ENCODE measurements at regions not wholly inside any gene's neighbourhood (a gene's known extent, or its start where the extent isn't known, plus 50 kb on each side); places are given as distances from the start of the nearest gene placed in this dataset.
"Not testable (repeated sequence)": the region's sequence is repeated elsewhere in the genome, so short reads cannot be mapped to it uniquely, and the experiment has no call there.

GRCh38 chr5:34096033-34096432 is 53.0 kb upstream of the C1QTNF3 start:
- H3K4me3 ChIP-seq (ENCODE audit: low read depth, low read length) = not testable (repeated sequence)

GRCh38 chr5:34099891-34100290 is 56.9 kb upstream of the C1QTNF3 start:
- H3K4me3 ChIP-seq (ENCODE audit: low read depth, low read length) = not testable (repeated sequence)

- H3K4me3 ChIP-seq (ENCODE audit: low read depth, low read length) = not testable (repeated sequence)
Measured at GRCh38 chr5:34101567-34101966, 58.6 kb upstream of the C1QTNF3 start.

GRCh38 chr5:34108897-34109296 is 65.9 kb upstream of the C1QTNF3 start:
- H3K4me3 ChIP-seq (ENCODE audit: low read depth, low read length) = not testable (repeated sequence)

DNA sequence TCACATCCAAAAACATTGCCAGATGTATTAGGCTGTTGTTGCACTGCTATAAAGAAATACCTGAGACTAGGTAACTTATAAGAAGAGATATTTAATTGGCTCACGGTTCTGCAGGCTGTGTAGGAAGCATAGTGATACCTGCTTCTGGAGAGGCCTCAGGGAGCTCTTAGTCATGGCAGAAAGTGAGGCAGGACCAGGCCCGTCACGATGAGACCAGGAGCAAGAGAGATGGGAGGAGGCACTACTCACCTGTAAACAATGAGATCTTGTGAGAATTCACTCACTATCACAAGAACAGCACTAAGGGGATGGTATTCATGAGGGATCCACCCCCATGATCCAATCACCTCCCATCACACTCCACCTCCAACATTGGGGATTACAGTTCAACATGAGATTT is 81.3 kb upstream of the C1QTNF3 start:
- not testable (repeated sequence) for H3K4me3 ChIP-seq (ENCODE audit: low read depth, low read length)

GRCh38 chr5:34125354-34125753 is 82.3 kb upstream of the C1QTNF3 start:
- not testable (repeated sequence) for H3K4me3 ChIP-seq (ENCODE audit: low read depth, low read length)

DNA sequence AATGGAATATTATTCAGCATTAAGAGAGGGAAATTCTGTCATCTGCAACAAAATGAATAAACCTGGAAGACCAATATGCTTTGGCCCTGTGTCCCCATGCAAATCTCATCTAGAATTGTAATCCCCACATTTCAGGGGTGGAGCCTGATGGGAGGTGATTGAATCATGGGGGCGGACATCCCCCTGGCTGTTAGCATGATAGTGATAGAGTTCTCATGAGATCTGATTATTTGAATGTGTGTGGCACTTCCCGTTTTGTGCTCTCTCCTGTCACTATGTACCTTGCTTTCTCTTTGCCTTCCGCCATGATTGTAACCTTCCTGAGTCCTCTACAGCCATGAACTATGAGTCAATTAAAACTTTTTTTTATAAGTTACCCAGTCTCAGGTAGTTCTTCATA is 83.7 kb upstream of the C1QTNF3 start:
- H3K4me3 ChIP-seq (ENCODE audit: low read depth, low read length) = not testable (repeated sequence)

DNA sequence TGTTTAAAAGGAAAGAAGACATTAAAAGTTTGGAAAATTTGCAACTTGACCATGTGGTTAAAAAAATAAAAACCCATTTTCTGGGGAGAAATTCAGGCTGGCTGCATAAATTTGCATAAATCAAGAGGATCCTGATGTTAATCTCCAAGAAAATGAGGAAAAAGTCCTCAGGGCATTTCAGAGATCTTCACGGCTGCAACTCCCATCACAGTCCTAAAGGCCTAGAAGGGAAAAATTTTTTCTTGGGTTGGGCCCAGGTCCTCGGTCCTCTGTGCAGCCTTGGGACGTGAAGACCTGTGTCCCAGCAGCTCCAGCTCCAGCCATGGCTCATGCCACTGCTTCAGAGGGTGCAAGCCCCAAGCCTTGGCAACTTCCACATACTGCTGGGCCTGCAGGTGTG is 84.8 kb upstream of the C1QTNF3 start:
- H3K4me3 ChIP-seq (ENCODE audit: low read depth, low read length) = not testable (repeated sequence)

- not testable (repeated sequence) for H3K4me3 ChIP-seq (ENCODE audit: low read depth, low read length)
Measured at GRCh38 chr5:34128890-34129289, 85.9 kb upstream of the C1QTNF3 start.

GRCh38 chr5:34154988-34155387 is 112.0 kb upstream of the C1QTNF3 start:
- H3K4me3 ChIP-seq (ENCODE audit: low read depth, low read length) = not testable (repeated sequence)

DNA sequence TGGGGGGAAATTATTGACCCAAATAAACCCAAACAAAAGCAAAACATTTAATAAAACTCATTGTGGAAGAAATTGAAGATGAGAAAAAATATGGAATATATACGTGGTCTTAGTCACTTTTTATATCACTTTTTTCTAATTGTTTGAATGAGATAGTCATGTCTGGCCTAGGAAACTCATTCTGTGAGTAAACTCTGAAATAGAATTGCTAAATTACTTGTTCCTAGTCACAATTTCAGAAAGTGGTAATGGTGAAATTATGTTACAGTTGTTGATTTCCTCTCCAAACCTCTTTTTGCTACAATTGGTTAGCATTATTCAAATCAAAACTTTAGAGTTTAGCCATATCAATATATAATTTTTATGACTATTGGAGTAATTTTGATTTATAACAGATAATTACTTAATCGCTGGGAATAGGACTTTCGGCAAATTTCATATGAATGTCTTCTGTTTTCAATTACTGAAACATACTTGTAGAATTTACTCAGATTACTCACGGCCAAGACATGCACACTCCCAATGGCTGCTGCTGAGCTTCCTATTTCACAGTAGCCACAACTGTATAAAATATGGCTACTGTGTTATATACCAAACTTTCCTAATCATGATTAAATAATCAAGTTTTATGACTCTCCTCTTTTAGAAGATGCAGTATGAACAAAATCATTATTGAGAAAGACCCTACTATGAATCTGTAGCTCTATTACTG is 113.8 kb upstream of the C1QTNF3 start:
- not testable (repeated sequence) for H3K4me3 ChIP-seq (ENCODE audit: low read depth, low read length)

- H3K4me3 ChIP-seq (ENCODE audit: low read depth, low read length) = not testable (repeated sequence)
Measured at GRCh38 chr5:34160904-34161303, 117.9 kb upstream of the C1QTNF3 start.

GRCh38 chr5:34171398-34171797 is 128.4 kb upstream of the C1QTNF3 start:
- not testable (repeated sequence) for H3K4me3 ChIP-seq (ENCODE audit: low read depth, low read length)

- not testable (repeated sequence) for H3K4me3 ChIP-seq (ENCODE audit: low read depth, low read length)
Measured at GRCh38 chr5:34179453-34180190, 136.6 kb upstream of the C1QTNF3 start.

- H3K4me3 ChIP-seq (ENCODE audit: low read depth, low read length) = not testable (repeated sequence)
Measured at GRCh38 chr5:34180225-34180624, 137.2 kb upstream of the C1QTNF3 start.

GRCh38 chr5:34180940-34181614 is 138.1 kb upstream of the C1QTNF3 start:
- H3K4me3 ChIP-seq (ENCODE audit: low read depth, low read length) = not testable (repeated sequence)

DNA sequence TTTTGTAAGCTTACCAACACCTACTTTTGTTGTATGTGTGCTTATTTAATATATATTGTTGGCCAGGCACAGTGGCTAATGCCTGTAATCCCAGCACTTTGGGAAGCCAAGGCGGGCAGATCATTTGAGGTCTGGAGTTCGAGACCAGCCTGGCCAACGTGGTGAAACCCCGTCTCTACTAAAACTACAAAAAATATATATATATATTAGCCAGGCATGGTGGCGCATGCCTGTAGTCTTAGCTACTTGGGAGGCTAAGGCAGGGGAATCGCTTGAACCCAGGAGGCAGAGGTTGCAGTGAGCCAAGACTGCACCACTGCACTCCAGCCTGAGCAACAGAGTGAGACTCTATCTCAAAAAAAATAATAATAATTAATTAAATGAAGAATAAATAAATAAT is 142.0 kb upstream of the C1QTNF3 start:
- H3K4me3 ChIP-seq (ENCODE audit: low read depth, low read length) = not testable (repeated sequence)

GRCh38 chr5:34185572-34185971 is 142.6 kb upstream of the C1QTNF3 start:
- not testable (repeated sequence) for H3K4me3 ChIP-seq (ENCODE audit: low read depth, low read length)

DNA sequence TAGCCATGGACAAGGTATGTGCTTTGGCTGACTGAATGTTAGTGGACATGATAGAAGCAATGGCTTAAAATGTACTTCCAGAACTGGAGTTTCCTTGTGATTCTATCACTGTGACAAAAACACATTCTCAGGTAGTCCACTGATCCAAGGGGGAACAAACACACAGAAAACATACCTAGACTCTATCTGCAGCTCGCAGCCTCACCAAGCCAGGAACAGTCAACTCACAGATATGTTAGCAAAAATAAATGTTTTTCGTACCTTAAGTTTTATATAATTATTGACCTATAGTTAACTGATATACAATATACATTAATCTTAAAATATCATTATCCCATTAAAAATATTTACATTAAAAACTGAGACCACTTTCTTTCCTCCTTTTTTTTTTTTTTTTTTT is 143.1 kb upstream of the C1QTNF3 start:
- not testable (repeated sequence) for H3K4me3 ChIP-seq (ENCODE audit: low read depth, low read length)

GRCh38 chr5:34186865-34187264 is 143.9 kb upstream of the C1QTNF3 start:
- not testable (repeated sequence) for H3K4me3 ChIP-seq (ENCODE audit: low read depth, low read length)

- not testable (repeated sequence) for H3K4me3 ChIP-seq (ENCODE audit: low read depth, low read length)
Measured at GRCh38 chr5:34187441-34187840, 144.4 kb upstream of the C1QTNF3 start.

Data from GM12875 (cell line).